RCC 7860 (cell line): ENCODE measurements at regions not wholly inside any gene's neighbourhood (a gene's known extent, or its start where the extent isn't known, plus 50 kb on each side); places are given as distances from the start of the nearest gene placed in this dataset.

ENCODE experiments used
- DNase-seq: peaks from one replicate; pipeline ENCODE4 v3.0.0-alpha.2; 2015; ENCODE audit warnings: low spot score
- FAIRE-seq: peaks from 2 replicates; lab custom pipeline; 2012; peaks lifted over from hg19 to GRCh38; lab: Jason Lieb, UNC

DNA sequence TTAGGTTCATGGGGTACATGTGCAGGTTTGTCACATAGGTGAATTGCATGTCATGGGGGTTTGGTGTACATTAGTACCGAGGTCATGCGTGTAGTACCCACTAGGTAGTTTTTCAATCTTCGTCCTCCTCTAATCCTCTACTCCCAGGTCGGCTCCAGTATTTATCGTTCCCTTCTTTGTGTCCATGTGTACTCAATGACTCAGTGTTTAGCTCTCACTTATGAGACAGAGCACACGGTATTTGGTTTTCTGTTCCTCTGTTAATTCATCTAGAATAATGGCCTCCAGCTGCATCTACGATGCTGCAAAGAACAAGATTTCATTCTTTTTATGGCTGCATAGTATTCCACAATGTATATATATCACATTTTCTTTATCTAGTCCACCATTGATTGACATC lies 850.9 kb upstream of the MDGA2 start:
- FAIRE-seq = no peak
- no peak for DNase-seq

- FAIRE-seq (no peak), DNase-seq (no peak)
Measured at GRCh38 chr14:48504921-48505320, 829.5 kb upstream of the MDGA2 start.

- FAIRE-seq = no peak
- no peak for DNase-seq
Measured at GRCh38 chr14:48490756-48491155, 815.4 kb upstream of the MDGA2 start.

GRCh38 chr14:48473944-48474343 lies 798.5 kb upstream of the MDGA2 start:
- no peak for FAIRE-seq
- DNase-seq = no peak

DNA sequence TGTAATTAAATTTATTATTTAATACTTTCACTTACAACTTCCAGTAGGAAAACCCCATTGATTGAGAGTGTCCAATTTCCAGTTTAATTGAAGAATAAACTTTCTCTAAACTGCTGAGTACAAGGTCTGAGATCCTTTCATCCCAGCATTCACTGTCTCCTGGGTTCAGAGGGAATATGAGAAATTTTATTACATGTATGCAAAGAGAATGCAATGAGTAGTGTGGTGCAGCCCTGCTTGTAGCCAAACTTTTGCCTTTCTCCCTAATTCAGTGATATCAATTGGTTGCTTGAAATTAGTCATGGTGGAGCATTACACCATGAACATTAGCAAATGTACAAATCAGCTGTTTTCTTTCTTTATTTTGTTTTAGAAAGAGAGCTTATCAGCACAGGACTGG lies 780.6 kb upstream of the MDGA2 start:
- DNase-seq = no peak
- FAIRE-seq = no peak

GRCh38 chr14:48454887-48455286 lies 779.5 kb upstream of the MDGA2 start:
- no peak for DNase-seq
- FAIRE-seq = no peak

DNA sequence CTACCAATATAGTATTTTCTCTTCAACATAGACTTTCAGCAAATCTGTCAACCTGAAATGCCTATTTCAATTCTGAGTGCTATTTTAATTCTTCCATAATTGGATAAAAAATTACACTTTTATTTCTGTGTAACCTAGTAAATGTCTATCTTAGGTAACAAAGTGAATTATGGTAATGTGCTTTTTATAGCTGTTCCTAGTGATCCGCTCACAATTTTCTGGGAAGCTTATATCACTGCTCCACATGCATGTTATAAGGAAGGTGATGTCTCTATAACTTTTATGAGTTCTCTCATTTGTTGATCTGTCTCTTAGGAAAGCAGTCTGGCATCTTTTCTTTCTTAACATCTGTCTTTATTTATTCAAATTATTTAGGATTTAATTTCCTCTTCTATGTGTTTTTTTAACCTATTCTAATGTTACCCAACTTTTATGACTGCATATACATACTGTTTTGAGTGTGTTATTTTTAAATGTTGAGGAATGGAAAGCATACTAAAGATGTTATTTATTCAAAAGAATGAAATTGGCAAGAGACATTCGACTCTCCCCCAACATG lies 777.1 kb upstream of the MDGA2 start:
- no peak for DNase-seq
- no peak for FAIRE-seq

DNA sequence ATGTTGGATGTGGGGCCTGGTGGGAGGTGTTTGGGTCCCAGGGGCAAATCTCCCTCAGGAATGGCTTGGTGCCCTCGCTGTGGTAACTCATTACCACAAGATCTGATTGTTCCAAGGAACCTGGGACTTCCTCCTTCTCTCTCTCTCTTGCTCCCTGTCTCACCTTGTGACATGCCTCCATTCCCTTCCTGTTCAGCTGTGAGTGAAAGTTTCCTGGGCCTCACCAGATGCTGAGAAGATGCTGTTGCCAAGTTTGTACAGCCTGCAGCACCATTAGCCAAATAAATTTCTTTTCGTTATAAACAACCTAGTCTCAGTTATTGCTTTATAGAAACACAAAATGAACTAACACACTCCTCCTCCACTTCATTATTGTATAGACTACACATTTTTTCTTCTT lies 759.8 kb upstream of the MDGA2 start:
- FAIRE-seq = no peak
- DNase-seq = no peak

DNA sequence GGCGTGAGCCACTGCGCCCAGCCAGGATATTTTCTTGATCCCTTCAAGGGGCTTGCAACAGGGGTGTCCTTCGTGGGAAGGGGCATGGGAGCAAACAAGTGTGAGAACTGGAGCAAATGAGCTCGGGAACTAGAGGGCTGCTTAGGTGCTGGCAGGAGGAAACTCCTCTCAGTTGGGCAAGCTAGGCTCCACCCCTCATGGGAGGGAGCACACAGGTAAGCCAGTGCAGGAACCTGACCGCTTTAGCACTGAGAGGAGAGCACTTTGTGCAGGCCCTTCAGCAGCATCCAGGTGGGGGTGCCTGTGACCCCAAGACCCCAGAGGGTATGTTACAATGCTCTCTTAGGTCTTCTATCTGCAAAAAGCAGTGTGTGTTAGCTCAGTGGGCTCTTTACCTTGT lies 755.4 kb upstream of the MDGA2 start:
- no peak for DNase-seq

DNA sequence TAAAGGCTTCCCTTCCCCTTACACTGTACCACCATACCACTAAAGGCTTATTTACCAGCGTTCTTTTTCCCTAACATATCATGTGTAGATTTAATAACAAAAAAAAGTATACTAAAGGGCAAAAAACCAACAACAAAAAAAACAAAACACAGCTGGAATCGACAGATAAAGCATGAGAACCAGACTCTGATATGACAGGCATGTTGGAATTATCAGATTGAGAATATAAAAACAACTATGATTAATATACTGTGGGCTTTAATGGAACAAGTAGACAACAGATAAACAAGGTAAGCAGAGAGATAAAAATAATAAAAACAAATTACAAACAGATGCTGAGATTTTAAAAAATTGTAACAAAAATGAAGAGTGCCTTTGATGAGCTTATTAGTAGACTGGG lies 754.1 kb upstream of the MDGA2 start:
- no peak for FAIRE-seq
- no peak for DNase-seq

More for the DNA sequence above, 755.4 kb upstream of the MDGA2 start:
- FAIRE-seq = no peak

- FAIRE-seq (no peak), DNase-seq (no peak)
Measured at GRCh38 chr14:48417715-48418500, 742.5 kb upstream of the MDGA2 start.

GRCh38 chr14:48401321-48401720 lies 725.9 kb upstream of the MDGA2 start:
- no peak for FAIRE-seq
- no peak for DNase-seq

- no peak for FAIRE-seq
Measured at GRCh38 chr14:48398675-48399282, 723.4 kb upstream of the MDGA2 start.

GRCh38 chr14:48391661-48392060 lies 716.3 kb upstream of the MDGA2 start:
- no peak for FAIRE-seq

More at GRCh38 chr14:48398675-48399282, 723.4 kb upstream of the MDGA2 start:
- DNase-seq = peak; percentile 11

DNA sequence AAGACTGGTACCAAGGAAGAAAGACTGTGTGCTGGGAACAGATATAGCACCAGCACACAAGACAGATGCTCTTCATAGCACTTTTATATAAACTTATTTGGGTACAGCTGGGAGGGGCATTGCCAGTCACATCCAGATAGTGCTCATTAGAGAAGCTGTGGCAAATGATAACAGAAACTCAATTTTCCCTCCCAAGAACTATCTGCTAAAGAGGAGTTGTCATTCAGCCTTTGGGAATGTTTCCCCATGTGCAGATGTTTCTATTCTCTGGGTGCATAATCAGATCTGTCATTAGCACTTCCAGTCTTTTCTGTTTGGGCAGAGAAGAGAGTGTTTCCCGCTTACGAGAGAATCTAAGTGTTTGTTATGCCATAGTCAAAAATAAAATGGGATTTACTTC lies 714.9 kb upstream of the MDGA2 start:
- FAIRE-seq = no peak
- DNase-seq = no peak

More at GRCh38 chr14:48391661-48392060, 716.3 kb upstream of the MDGA2 start:
- DNase-seq = peak; percentile 6

DNA sequence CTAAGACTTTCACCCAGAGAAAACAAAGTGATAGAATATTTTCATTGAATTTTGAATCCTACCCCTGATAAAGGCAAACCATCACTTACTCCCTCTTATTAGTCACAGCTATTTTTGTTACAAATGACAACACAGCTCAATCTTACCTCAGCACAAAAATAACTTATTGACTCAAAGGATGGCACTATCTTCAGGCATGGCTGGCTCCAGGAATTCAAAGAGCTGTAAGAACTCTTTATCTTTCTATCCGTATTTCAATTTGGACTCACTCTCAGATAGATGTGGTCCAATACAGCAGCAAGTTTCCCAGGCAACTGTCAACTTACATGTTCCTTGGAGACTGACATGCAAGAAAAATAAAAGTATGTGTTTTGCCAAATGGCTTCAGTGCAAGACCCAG lies 709.4 kb upstream of the MDGA2 start:
- peak; percentile 36 for FAIRE-seq
- DNase-seq = peak; percentile 81

- FAIRE-seq = no peak
- DNase-seq = no peak
Measured at GRCh38 chr14:48382961-48383360, 707.6 kb upstream of the MDGA2 start.

DNA sequence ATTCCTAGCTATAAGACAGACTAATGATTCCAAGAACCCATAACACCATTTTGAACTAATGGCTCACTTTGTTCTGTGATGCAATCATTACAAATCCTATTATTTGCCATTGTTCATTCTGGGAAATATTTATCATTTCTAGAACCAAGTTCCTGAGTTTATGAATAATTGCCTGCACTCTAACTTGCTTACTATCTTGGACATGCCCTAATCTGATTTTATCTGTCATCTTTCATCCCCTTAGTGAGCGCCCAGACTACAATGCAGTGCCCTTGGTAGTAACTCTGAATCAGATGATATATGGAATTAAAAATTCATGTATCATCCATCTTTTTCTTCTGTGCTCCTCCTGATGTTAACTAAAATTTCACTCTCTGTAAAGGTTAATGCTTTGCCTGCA lies 703.1 kb upstream of the MDGA2 start:
- no peak for FAIRE-seq

GRCh38 chr14:48373981-48374380 lies 698.6 kb upstream of the MDGA2 start:
- FAIRE-seq (no peak), DNase-seq (no peak)

More for the DNA sequence above, 703.1 kb upstream of the MDGA2 start:
- DNase-seq = no peak

DNA sequence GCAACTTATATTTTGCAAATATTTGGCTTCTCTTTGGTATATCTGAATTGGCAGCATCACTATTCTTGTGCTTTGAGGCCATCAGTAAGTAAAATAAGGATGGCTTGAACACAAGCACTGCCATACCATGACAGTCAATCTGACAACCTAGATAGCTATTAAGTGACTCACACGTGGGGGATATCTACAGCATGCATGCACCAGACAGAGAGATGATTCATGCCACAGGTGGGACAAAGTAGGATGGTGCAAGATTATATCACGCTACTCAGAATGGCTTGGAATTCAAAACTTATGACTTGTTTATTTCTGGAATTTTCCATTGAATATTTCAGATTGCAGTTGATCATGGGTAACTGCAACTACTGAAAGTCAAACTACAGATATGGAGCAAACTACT lies 675.6 kb upstream of the MDGA2 start:
- DNase-seq = peak; percentile 74
- peak; percentile 67 for FAIRE-seq

DNA sequence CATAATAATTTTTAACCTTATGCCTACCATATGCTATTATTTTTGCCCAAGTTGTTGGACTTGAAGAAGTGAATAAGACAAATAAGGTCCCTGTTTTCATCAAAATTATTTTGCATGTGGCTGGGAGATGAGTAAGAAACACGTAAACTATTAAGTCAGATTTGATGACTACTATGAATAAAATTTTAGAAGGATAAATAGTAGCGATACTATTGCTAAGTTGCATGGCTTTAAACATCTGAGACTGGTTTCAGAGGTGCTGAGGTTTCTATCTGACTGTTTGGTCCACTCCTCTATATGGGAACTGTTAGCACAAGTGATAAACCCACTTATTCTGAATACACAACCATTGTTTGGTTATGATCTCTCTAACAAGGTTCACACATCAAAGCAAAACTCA lies 674.3 kb upstream of the MDGA2 start:
- FAIRE-seq (no peak), DNase-seq (no peak)

GRCh38 chr14:48341069-48341468 lies 665.7 kb upstream of the MDGA2 start:
- DNase-seq (no peak), FAIRE-seq (no peak)
